ENCODE measurements at regions not wholly inside any gene's neighbourhood (a gene's known extent, or its start where the extent isn't known, plus 50 kb on each side); places are given as distances from the start of the nearest gene placed in this dataset.

- Histone ChIP-seq H3K9me3 (ENCODE audit: severe bottlenecking) (no peaks in the 10 kb centered on the region), H3K27ac (ENCODE audit: poor library complexity, severe bottlenecking) (peak overlapping the region; percentile 75), H3K27me3 (ENCODE audit: insufficient read depth, poor library complexity, severe bottlenecking) (no peaks in the 10 kb centered on the region), H3K36me3 (ENCODE audit: low read depth) (no peaks in the 10 kb centered on the region), H3K4me3 (ENCODE audit: severe bottlenecking) (no peak overlapping the region), H3K4me1 (ENCODE audit: insufficient read depth, poor library complexity, severe bottlenecking) (peaks cover 42% of the 10 kb centered on the region)
- no peak for DNase-seq (ENCODE audit: low spot score)
- peak; percentile 73 for ATAC-seq (ENCODE audit: low read depth)
- TF ChIP-seq, protein P1, sequence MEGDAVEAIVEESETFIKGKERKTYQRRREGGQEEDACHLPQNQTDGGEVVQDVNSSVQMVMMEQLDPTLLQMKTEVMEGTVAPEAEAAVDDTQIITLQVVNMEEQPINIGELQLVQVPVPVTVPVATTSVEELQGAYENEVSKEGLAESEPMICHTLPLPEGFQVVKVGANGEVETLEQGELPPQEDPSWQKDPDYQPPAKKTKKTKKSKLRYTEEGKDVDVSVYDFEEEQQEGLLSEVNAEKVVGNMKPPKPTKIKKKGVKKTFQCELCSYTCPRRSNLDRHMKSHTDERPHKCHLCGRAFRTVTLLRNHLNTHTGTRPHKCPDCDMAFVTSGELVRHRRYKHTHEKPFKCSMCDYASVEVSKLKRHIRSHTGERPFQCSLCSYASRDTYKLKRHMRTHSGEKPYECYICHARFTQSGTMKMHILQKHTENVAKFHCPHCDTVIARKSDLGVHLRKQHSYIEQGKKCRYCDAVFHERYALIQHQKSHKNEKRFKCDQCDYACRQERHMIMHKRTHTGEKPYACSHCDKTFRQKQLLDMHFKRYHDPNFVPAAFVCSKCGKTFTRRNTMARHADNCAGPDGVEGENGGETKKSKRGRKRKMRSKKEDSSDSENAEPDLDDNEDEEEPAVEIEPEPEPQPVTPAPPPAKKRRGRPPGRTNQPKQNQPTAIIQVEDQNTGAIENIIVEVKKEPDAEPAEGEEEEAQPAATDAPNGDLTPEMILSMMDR (IDR thresholded peaks at IDR 0.05; ENCODE audit: poor library complexity, severe bottlenecking) = no peak
These were observed 263.5 kb downstream of the FOXO1 start for GRCh38 chr13:40402931-40403431.

DNA sequence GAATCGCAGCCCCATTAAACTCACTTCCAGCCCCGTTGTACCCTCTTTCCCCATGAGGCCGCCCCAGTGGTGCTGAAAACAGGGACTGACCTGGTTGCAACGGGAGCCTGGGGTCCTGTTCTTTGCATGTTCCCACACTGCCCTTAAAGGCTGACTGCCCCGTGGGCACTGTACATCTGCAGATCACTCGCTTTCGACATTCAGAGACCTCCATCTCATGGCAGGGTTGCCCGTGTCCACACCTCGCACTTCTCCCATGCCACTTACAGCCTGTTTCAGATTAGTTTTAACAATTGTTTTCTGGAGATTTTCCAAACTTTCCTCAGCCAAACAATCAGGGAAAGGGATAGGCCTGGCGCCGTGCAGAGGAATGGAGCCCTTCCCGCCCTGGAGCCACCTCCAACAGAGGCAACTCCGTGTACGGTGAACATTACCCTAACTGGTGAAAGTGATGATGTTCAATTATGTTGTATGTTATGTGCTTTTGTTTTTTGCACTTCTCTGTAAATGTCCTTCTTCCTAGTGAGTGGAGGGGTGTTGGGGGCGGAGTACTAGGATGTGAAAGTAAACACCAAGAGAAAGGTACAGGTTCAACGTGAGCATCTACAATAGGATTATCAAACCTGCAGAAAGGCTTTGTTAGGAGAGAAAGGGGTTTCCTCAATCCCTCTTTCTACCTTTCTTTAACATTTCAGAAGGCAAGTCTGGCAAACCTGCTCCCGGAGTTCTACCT, 262.8 kb downstream of the FOXO1 start:
- Histone ChIP-seq H3K9me3 (ENCODE audit: severe bottlenecking) (no peaks in the 10 kb centered on the region), H3K4me3 (ENCODE audit: severe bottlenecking) (no peak overlapping the region), H3K36me3 (ENCODE audit: low read depth) (no peaks in the 10 kb centered on the region), H3K27ac (ENCODE audit: poor library complexity, severe bottlenecking) (peak overlapping the region; percentile 75), H3K27me3 (ENCODE audit: insufficient read depth, poor library complexity, severe bottlenecking) (no peaks in the 10 kb centered on the region), H3K4me1 (ENCODE audit: insufficient read depth, poor library complexity, severe bottlenecking) (peaks cover 49% of the 10 kb centered on the region)
- TF ChIP-seq, protein P1 (IDR thresholded peaks at IDR 0.05; ENCODE audit: poor library complexity, severe bottlenecking) = no peak
- ATAC-seq (ENCODE audit: low read depth) (no peak), DNase-seq (ENCODE audit: low spot score) (no peak)

DNA sequence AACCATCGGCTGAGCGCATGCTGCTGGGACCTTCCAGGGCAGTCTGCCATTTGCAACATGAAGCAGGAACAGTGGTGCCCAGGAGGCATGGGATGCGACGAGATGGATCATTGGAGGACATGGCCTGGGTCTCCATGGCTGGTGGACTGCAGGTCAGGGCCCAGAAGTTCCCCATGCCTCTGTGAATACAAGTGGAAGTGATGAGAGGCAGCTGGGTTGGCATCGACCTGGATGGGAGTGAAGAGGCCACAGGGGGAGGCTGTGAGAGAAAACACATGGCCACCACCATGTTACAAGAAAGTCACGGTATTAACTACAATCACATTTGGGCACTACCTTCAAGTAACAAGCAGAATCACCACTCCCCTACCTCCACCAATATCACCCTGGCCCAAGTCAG, 262.0 kb downstream of the FOXO1 start:
- Histone ChIP-seq H3K27ac (ENCODE audit: poor library complexity, severe bottlenecking) (no peak overlapping the region), H3K4me3 (ENCODE audit: severe bottlenecking) (no peak overlapping the region), H3K4me1 (ENCODE audit: insufficient read depth, poor library complexity, severe bottlenecking) (peaks cover 55% of the 10 kb centered on the region), H3K36me3 (ENCODE audit: low read depth) (no peaks in the 10 kb centered on the region), H3K27me3 (ENCODE audit: insufficient read depth, poor library complexity, severe bottlenecking) (no peaks in the 10 kb centered on the region), H3K9me3 (ENCODE audit: severe bottlenecking) (no peaks in the 10 kb centered on the region)
- ATAC-seq (ENCODE audit: low read depth) (no peak), DNase-seq (ENCODE audit: low spot score) (no peak)
- TF ChIP-seq, protein P1 (IDR thresholded peaks at IDR 0.05; ENCODE audit: poor library complexity, severe bottlenecking) = no peak

GRCh38 chr13:40404967-40405716, 261.3 kb downstream of the FOXO1 start:
- H3K36me3 ChIP-seq (ENCODE audit: low read depth) = no peaks in the 10 kb centered on the region
- H3K27me3 ChIP-seq (ENCODE audit: insufficient read depth, poor library complexity, severe bottlenecking) = no peaks in the 10 kb centered on the region
- peaks cover 55% of the 10 kb centered on the region for H3K4me1 ChIP-seq (ENCODE audit: insufficient read depth, poor library complexity, severe bottlenecking)
- H3K9me3 ChIP-seq (ENCODE audit: severe bottlenecking) = no peaks in the 10 kb centered on the region
- TF ChIP-seq, protein P1 (IDR thresholded peaks at IDR 0.05; ENCODE audit: poor library complexity, severe bottlenecking) = no peak
- no peak for DNase-seq (ENCODE audit: low spot score)
- no peak for ATAC-seq (ENCODE audit: low read depth)
- no peak overlapping the region for H3K4me3 ChIP-seq (ENCODE audit: severe bottlenecking)
- no peak overlapping the region for H3K27ac ChIP-seq (ENCODE audit: poor library complexity, severe bottlenecking)

Data from RWPE2 (cell line).